ENCODE measurements at regions not wholly inside any gene's neighbourhood (a gene's known extent, or its start where the extent isn't known, plus 50 kb on each side); places are given as distances from the start of the nearest gene placed in this dataset.

GRCh38 chr2:56770490-56770889, 586.7 kb downstream of the CCDC85A start:
- no peak for DNase-seq (ENCODE audit: low read depth in 4 of 6, low spot score in 6 of 6)
- H3K27ac ChIP-seq (ENCODE audit: low read depth, low read length): no peak overlapping the region
- no CpG with 5 or more reads among the region's 2 CpGs for WGBS (ENCODE audit: insufficient coverage)

GRCh38 chr2:56784046-56784445, 600.3 kb downstream of the CCDC85A start:
- Histone ChIP-seq H3K36me3 (ENCODE audit: control insufficient read depth, insufficient read depth, low read length) (no peaks in the 10 kb centered on the region), H3K9me3 (ENCODE audit: control insufficient read depth, insufficient read depth, low read length) (no peaks in the 10 kb centered on the region), H3K27ac (ENCODE audit: low read depth, low read length) (no peak overlapping the region), H3K4me1 (ENCODE audit: control insufficient read depth, insufficient read depth, low read length) (no peaks in the 10 kb centered on the region), H3K4me3 (ENCODE audit: low read depth, low read length) (no peak overlapping the region), H3K27me3 (ENCODE audit: control insufficient read depth, insufficient read depth, low read length) (no peaks in the 10 kb centered on the region)
- no peak for DNase-seq (ENCODE audit: low read depth in 4 of 6, low spot score in 6 of 6)
- 86% methylated on average over 1 of the region's 3 CpGs for WGBS (ENCODE audit: insufficient coverage)

More at GRCh38 chr2:56770490-56770889, 586.7 kb downstream of the CCDC85A start:
- Histone ChIP-seq H3K9me3 (ENCODE audit: control insufficient read depth, insufficient read depth, low read length) (peaks cover 1% of the 10 kb centered on the region), H3K4me3 (ENCODE audit: low read depth, low read length) (no peak overlapping the region), H3K27me3 (ENCODE audit: control insufficient read depth, insufficient read depth, low read length) (no peaks in the 10 kb centered on the region), H3K4me1 (ENCODE audit: control insufficient read depth, insufficient read depth, low read length) (no peaks in the 10 kb centered on the region), H3K36me3 (ENCODE audit: control insufficient read depth, insufficient read depth, low read length) (no peaks in the 10 kb centered on the region)

- DNase-seq (ENCODE audit: low read depth in 4 of 6, low spot score in 6 of 6): no peak
- no CpG with 5 or more reads among the region's 2 CpGs for WGBS (ENCODE audit: insufficient coverage)
- Histone ChIP-seq H3K4me1 (ENCODE audit: control insufficient read depth, insufficient read depth, low read length) (no peaks in the 10 kb centered on the region), H3K36me3 (ENCODE audit: control insufficient read depth, insufficient read depth, low read length) (no peaks in the 10 kb centered on the region), H3K27me3 (ENCODE audit: control insufficient read depth, insufficient read depth, low read length) (no peaks in the 10 kb centered on the region), H3K9me3 (ENCODE audit: control insufficient read depth, insufficient read depth, low read length) (no peaks in the 10 kb centered on the region), H3K27ac (ENCODE audit: low read depth, low read length) (no peak overlapping the region), H3K4me3 (ENCODE audit: low read depth, low read length) (no peak overlapping the region)
Observed at GRCh38 chr2:56801214-56801613, 617.4 kb downstream of the CCDC85A start.

DNA sequence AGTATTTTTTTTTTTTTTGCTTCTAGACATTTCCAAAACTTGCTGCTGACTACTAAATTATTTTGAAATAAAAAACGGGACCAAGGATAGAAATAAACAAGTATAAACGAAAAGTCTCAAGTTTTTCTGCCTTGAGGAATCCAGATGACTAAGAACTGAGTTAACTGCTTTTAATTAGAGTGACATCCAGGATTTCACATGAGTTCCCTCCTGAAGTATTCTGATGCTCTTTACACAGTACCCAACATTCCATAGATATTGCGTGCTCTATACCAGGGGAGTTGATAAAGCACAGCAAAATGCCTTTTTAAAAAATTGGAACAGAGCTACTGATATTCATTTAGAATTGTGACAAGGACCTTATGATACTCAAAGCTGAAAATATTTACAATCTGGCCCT, 618.0 kb downstream of the CCDC85A start:
- no peak for DNase-seq (ENCODE audit: low read depth in 4 of 6, low spot score in 6 of 6)
- no peak overlapping the region for H3K4me3 ChIP-seq (ENCODE audit: low read depth, low read length)
- H3K27ac ChIP-seq (ENCODE audit: low read depth, low read length): no peak overlapping the region
- H3K27me3 ChIP-seq (ENCODE audit: control insufficient read depth, insufficient read depth, low read length): no peaks in the 10 kb centered on the region
- H3K4me1 ChIP-seq (ENCODE audit: control insufficient read depth, insufficient read depth, low read length): no peaks in the 10 kb centered on the region
- H3K36me3 ChIP-seq (ENCODE audit: control insufficient read depth, insufficient read depth, low read length): no peaks in the 10 kb centered on the region
- H3K9me3 ChIP-seq (ENCODE audit: control insufficient read depth, insufficient read depth, low read length): no peaks in the 10 kb centered on the region
- no CpG with 5 or more reads among the region's 3 CpGs for WGBS (ENCODE audit: insufficient coverage)

- H3K4me1 ChIP-seq (ENCODE audit: control insufficient read depth, insufficient read depth, low read length): no peaks in the 10 kb centered on the region
- no peak overlapping the region for H3K4me3 ChIP-seq (ENCODE audit: low read depth, low read length)
- 90% methylated on average over 2 of the region's 3 CpGs for WGBS (ENCODE audit: insufficient coverage)
- no peak for DNase-seq (ENCODE audit: low read depth in 4 of 6, low spot score in 6 of 6)
- H3K27me3 ChIP-seq (ENCODE audit: control insufficient read depth, insufficient read depth, low read length): no peaks in the 10 kb centered on the region
- no peaks in the 10 kb centered on the region for H3K9me3 ChIP-seq (ENCODE audit: control insufficient read depth, insufficient read depth, low read length)
- H3K36me3 ChIP-seq (ENCODE audit: control insufficient read depth, insufficient read depth, low read length): no peaks in the 10 kb centered on the region
- H3K27ac ChIP-seq (ENCODE audit: low read depth, low read length): no peak overlapping the region
Observed at GRCh38 chr2:56803596-56803995, 619.8 kb downstream of the CCDC85A start.

DNA sequence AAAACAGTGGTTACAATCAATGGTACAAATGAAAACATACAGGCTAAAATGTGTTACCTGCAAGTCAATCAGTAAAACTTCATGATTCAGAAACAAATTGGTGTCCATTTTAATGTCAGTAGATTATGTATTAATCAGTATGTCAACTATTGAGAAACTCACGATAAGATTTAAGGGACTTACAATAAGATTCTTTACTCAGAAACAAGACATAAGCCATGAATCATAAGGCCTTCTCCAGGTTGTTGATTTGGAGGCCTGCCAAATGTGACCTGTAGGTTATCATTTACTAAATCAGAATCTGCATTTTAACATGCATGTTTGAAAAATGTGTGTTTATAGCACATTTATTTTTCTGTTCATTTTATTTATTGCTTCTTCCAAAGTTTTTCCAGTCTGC, 623.1 kb downstream of the CCDC85A start:
- Histone ChIP-seq H3K27me3 (ENCODE audit: control insufficient read depth, insufficient read depth, low read length) (no peaks in the 10 kb centered on the region), H3K4me3 (ENCODE audit: low read depth, low read length) (no peak overlapping the region), H3K27ac (ENCODE audit: low read depth, low read length) (no peak overlapping the region), H3K36me3 (ENCODE audit: control insufficient read depth, insufficient read depth, low read length) (no peaks in the 10 kb centered on the region), H3K9me3 (ENCODE audit: control insufficient read depth, insufficient read depth, low read length) (no peaks in the 10 kb centered on the region), H3K4me1 (ENCODE audit: control insufficient read depth, insufficient read depth, low read length) (no peaks in the 10 kb centered on the region)
- DNase-seq (ENCODE audit: low read depth in 4 of 6, low spot score in 6 of 6): no peak
- WGBS (ENCODE audit: insufficient coverage): no CpG with 5 or more reads among the region's 1 CpG

- no peak overlapping the region for H3K4me3 ChIP-seq (ENCODE audit: low read depth, low read length)
- DNase-seq (ENCODE audit: low read depth in 4 of 6, low spot score in 6 of 6): no peak
- H3K27ac ChIP-seq (ENCODE audit: low read depth, low read length): no peak overlapping the region
- no peaks in the 10 kb centered on the region for H3K27me3 ChIP-seq (ENCODE audit: control insufficient read depth, insufficient read depth, low read length)
- H3K9me3 ChIP-seq (ENCODE audit: control insufficient read depth, insufficient read depth, low read length): no peaks in the 10 kb centered on the region
- H3K4me1 ChIP-seq (ENCODE audit: control insufficient read depth, insufficient read depth, low read length): no peaks in the 10 kb centered on the region
- H3K36me3 ChIP-seq (ENCODE audit: control insufficient read depth, insufficient read depth, low read length): no peaks in the 10 kb centered on the region
- WGBS (ENCODE audit: insufficient coverage): no CpG with 5 or more reads among the region's 2 CpGs
Observed at GRCh38 chr2:56807861-56808260, 624.1 kb downstream of the CCDC85A start.

DNA sequence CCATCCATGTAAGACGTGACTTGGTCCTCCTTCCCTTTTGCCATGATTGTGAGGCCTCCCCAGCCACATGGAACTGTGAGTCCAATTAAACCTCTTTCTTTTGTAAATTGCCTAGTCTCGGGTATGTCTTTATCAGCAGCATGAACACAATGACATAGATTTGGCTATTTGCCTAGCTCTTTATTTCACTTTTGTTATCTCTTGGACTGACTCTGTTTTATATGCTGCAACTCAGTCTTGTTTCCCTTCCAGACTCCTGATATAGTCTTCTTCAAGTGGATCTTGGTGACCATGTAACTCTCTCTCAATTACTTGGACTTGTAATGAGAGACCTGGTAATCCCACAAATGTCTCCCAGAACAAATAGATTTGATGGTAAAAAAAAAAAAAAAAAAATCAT, 627.6 kb downstream of the CCDC85A start:
- H3K4me1 ChIP-seq (ENCODE audit: control insufficient read depth, insufficient read depth, low read length): no peaks in the 10 kb centered on the region
- H3K27me3 ChIP-seq (ENCODE audit: control insufficient read depth, insufficient read depth, low read length): no peaks in the 10 kb centered on the region
- H3K36me3 ChIP-seq (ENCODE audit: control insufficient read depth, insufficient read depth, low read length): no peaks in the 10 kb centered on the region
- no peaks in the 10 kb centered on the region for H3K9me3 ChIP-seq (ENCODE audit: control insufficient read depth, insufficient read depth, low read length)
- DNase-seq (ENCODE audit: low read depth in 4 of 6, low spot score in 6 of 6): no peak
- no peak overlapping the region for H3K27ac ChIP-seq (ENCODE audit: low read depth, low read length)
- 68% methylated on average over 2 of the region's 2 CpGs for WGBS (ENCODE audit: insufficient coverage)
- no peak overlapping the region for H3K4me3 ChIP-seq (ENCODE audit: low read depth, low read length)

DNA sequence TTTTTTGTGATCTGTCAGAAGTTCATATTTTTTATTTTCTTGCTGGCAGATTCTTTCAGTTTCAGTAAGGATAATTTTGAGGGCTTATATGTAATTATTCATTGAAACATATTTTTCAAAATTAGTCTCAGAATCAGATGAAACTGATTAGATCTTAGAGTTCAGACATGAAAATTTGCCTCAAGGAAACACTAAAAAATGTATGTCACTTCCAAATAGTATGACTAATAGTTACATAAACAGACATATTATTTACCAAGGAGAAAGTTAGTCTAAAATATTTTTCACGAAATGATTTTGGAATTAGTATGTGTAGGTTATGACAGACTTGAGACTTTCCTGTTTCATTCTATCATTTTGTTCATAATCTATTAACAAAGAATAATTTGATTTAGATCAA, 628.6 kb downstream of the CCDC85A start:
- no peaks in the 10 kb centered on the region for H3K4me1 ChIP-seq (ENCODE audit: control insufficient read depth, insufficient read depth, low read length)
- no peaks in the 10 kb centered on the region for H3K27me3 ChIP-seq (ENCODE audit: control insufficient read depth, insufficient read depth, low read length)
- H3K9me3 ChIP-seq (ENCODE audit: control insufficient read depth, insufficient read depth, low read length): no peaks in the 10 kb centered on the region
- no peaks in the 10 kb centered on the region for H3K36me3 ChIP-seq (ENCODE audit: control insufficient read depth, insufficient read depth, low read length)
- no peak overlapping the region for H3K4me3 ChIP-seq (ENCODE audit: low read depth, low read length)
- DNase-seq (ENCODE audit: low read depth in 4 of 6, low spot score in 6 of 6): no peak
- no peak overlapping the region for H3K27ac ChIP-seq (ENCODE audit: low read depth, low read length)
- no CpG with 5 or more reads among the region's 1 CpG for WGBS (ENCODE audit: insufficient coverage)

DNA sequence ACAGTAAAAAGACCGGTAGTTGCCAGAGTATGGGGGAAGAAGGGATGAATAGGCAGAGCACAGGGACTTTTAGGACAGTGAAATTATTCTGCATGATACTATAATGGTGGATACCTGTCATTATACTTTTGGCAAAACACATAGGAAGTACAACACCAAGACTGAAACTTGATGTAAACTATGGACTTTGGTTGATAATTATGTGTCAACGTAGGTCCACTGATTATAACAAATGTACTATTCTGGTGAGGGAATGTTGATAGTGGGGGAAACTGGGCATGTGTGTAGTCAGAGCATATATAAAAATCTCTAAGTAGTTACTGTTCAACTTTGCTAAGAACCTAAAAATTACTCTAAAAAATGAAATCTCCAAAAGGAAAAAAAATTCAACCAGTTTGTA, 629.7 kb downstream of the CCDC85A start:
- no peaks in the 10 kb centered on the region for H3K36me3 ChIP-seq (ENCODE audit: control insufficient read depth, insufficient read depth, low read length)
- no peak overlapping the region for H3K4me3 ChIP-seq (ENCODE audit: low read depth, low read length)
- H3K9me3 ChIP-seq (ENCODE audit: control insufficient read depth, insufficient read depth, low read length): no peaks in the 10 kb centered on the region
- no CpG with 5 or more reads among the region's 2 CpGs for WGBS (ENCODE audit: insufficient coverage)
- no peaks in the 10 kb centered on the region for H3K27me3 ChIP-seq (ENCODE audit: control insufficient read depth, insufficient read depth, low read length)
- H3K4me1 ChIP-seq (ENCODE audit: control insufficient read depth, insufficient read depth, low read length): no peaks in the 10 kb centered on the region
- H3K27ac ChIP-seq (ENCODE audit: low read depth, low read length): no peak overlapping the region
- no peak for DNase-seq (ENCODE audit: low read depth in 4 of 6, low spot score in 6 of 6)

All from spinal cord (tissue), 9 donors.